Thoracic aorta (tissue), 2 donors: ENCODE measurements at regions not wholly inside any gene's neighbourhood (a gene's known extent, or its start where the extent isn't known, plus 50 kb on each side); places are given as distances from the start of the nearest gene placed in this dataset.

Experiments used
- ATAC-seq: fragments of 150-250 bp; one replicate; pipeline ENCODE4 v1.8.0; 2017; ENCODE audit warnings: low read depth; ENCODE audit not compliant: insufficient number of reproducible peaks, low FRiP score
- DNase-seq: peaks from one replicate; pipeline ENCODE4 v3.0.0-alpha.2; 2020; ENCODE audit warnings: low spot score
- H3K27ac ChIP-seq, 2 donors: fragments of 200-600 bp; sonication (generic); 1 replicate in 1 of 2; 2 replicates in 1 of 2; pipeline ENCODE4 v1.5.1; 2016; ENCODE audit warnings: mild to moderate bottlenecking in 2 of 2, moderate library complexity in 2 of 2
- H3K27me3 ChIP-seq: fragments of 200-600 bp; sonication (generic); replicated peaks from 2 replicates; pipeline ENCODE4 v1.6.0; 2016; ENCODE audit warnings: mild to moderate bottlenecking; ENCODE audit not compliant: insufficient read depth
- H3K36me3 ChIP-seq: fragments of 200-600 bp; sonication (generic); one replicate; pipeline ENCODE4 v1.5.1; 2016
- H3K4me1 ChIP-seq, 2 donors: fragments of 200-600 bp; sonication (generic); 1 replicate in 1 of 2; 2 replicates in 1 of 2; pipeline versions ENCODE4 v1.5.1 to v1.6.0; 2016; ENCODE audit warnings: low read depth in 2 of 2, mild to moderate bottlenecking in 1 of 2; ENCODE audit not compliant: control insufficient read depth in 1 of 2
- H3K4me3 ChIP-seq: fragments of 200-600 bp; sonication (generic); 2 replicates; pipeline ENCODE4 v1.5.1; 2016; ENCODE audit warnings: mild to moderate bottlenecking
- H3K9me3 ChIP-seq: fragments of 200-600 bp; sonication (generic); 2 replicates; pipeline ENCODE4 v1.5.1; 2016
- TF ChIP-seq, protein P1 (sequence below): fragments of 200-600 bp; sonication (generic); IDR thresholded peaks from one replicate; pipeline ENCODE4 v1.5.1; 2019; ENCODE audit warnings: antibody characterized with exemption

DNA sequence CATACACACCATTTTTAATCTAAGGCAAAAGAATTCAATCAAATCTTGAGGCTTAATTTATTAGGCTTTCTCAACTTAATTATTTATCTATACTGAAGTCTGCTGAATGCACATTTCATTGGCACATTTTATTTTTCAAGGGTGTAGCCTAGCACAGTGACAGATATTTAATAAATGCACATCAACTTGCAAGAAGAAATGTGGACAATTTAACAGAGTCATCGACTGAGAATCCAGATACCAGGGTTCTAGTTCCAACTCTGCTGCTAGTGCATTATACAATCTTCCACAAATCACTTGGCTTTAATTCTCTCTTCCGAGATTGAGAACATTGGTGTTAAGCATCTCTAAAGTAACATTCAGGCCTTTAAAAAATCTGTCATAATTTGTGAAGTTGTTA, 88.5 kb upstream of the RBBP8 start:
- Histone ChIP-seq H3K4me1 (no peaks in the 10 kb centered on the region), H3K27ac (no peak overlapping the region), H3K36me3 (no peaks in the 10 kb centered on the region), H3K27me3 (no peaks in the 10 kb centered on the region), H3K9me3 (no peaks in the 10 kb centered on the region), H3K4me3 (no peak overlapping the region)
- TF ChIP-seq, protein P1, sequence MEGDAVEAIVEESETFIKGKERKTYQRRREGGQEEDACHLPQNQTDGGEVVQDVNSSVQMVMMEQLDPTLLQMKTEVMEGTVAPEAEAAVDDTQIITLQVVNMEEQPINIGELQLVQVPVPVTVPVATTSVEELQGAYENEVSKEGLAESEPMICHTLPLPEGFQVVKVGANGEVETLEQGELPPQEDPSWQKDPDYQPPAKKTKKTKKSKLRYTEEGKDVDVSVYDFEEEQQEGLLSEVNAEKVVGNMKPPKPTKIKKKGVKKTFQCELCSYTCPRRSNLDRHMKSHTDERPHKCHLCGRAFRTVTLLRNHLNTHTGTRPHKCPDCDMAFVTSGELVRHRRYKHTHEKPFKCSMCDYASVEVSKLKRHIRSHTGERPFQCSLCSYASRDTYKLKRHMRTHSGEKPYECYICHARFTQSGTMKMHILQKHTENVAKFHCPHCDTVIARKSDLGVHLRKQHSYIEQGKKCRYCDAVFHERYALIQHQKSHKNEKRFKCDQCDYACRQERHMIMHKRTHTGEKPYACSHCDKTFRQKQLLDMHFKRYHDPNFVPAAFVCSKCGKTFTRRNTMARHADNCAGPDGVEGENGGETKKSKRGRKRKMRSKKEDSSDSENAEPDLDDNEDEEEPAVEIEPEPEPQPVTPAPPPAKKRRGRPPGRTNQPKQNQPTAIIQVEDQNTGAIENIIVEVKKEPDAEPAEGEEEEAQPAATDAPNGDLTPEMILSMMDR, result no peak
- ATAC-seq (no peak), DNase-seq (no peak)

DNA sequence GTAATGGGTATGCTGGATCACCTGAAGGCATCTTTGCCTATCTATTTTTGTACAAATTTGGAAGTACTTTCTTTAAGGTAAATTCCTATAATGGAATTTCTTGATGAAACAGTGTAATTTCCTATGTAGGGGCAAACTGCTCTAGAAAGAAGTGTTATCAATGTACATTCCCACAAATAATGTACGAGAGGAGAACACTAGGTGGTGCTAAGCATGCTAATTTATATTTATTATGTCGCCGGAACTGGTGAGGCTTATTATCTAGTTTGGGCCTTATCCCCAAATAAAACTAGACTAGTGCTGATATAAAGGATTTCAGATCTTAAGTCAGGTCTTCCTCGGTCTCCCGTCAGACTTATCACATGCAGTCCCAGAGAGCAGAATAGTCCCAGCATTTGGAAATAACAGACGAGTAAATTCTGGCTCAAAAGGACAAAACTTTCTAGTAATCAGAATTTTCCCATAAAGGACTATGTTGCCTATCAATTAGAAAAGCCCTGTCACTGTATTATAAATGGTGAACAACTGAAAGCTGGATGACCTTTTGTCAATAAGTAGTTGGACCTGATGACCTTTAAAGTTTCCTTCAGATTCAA, 86.9 kb upstream of the RBBP8 start:
- H3K36me3 ChIP-seq, result no peaks in the 10 kb centered on the region
- no peaks in the 10 kb centered on the region for H3K4me1 ChIP-seq
- no peak overlapping the region for H3K4me3 ChIP-seq
- DNase-seq, result no peak
- peak; percentile 8 for ATAC-seq
- H3K27me3 ChIP-seq, result no peaks in the 10 kb centered on the region
- no peak overlapping the region for H3K27ac ChIP-seq
- no peaks in the 10 kb centered on the region for H3K9me3 ChIP-seq
- TF ChIP-seq, protein P1, result no peak

DNA sequence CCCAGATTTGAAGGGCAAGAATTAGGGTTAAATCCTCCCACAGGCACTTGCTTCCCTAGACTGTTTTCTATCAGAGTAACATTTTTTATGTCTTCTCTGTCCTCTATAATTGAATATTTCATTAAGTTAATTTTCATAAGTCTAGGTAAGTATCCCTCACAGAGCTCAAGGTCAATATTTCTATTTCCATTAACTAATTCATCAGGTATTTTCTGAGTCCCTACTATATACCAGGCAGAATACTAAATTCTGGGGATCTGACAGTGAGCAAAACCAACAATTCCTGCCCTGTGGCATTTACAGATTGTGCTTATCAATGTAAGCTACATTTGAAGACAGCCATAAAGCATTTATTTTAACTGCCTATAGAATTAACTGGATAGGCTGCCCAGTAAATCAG, 86.4 kb upstream of the RBBP8 start:
- no peaks in the 10 kb centered on the region for H3K4me1 ChIP-seq
- H3K4me3 ChIP-seq, result no peak overlapping the region
- no peaks in the 10 kb centered on the region for H3K27me3 ChIP-seq
- H3K9me3 ChIP-seq, result no peaks in the 10 kb centered on the region
- H3K27ac ChIP-seq, result no peak overlapping the region
- TF ChIP-seq, protein P1, result no peak
- DNase-seq (no peak), ATAC-seq (no peak)
- no peaks in the 10 kb centered on the region for H3K36me3 ChIP-seq

DNA sequence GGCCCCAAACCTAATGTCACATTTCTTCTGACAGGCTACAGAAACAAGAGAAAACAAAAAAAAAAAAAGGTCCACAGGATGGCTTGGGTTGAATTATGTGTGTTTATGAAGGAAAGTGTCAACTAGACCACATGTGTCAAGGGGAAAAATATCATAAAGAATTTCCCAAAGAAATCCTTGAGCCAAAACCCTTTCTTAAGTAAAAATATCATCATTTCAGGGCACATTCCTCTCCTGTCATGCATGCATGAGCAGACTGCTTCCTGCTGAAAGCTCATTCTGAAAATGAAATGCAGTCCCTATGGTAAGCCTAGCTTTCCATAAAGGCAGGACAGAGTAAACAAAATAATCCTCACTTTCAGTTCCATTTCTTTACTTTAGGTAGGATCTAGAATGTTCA, 85.7 kb upstream of the RBBP8 start:
- TF ChIP-seq, protein P1, result no peak
- H3K27me3 ChIP-seq, result no peaks in the 10 kb centered on the region
- no peak overlapping the region for H3K4me3 ChIP-seq
- H3K36me3 ChIP-seq, result no peaks in the 10 kb centered on the region
- ATAC-seq (no peak), DNase-seq (no peak)
- H3K4me1 ChIP-seq, result no peaks in the 10 kb centered on the region
- no peak overlapping the region for H3K27ac ChIP-seq
- no peaks in the 10 kb centered on the region for H3K9me3 ChIP-seq

DNA sequence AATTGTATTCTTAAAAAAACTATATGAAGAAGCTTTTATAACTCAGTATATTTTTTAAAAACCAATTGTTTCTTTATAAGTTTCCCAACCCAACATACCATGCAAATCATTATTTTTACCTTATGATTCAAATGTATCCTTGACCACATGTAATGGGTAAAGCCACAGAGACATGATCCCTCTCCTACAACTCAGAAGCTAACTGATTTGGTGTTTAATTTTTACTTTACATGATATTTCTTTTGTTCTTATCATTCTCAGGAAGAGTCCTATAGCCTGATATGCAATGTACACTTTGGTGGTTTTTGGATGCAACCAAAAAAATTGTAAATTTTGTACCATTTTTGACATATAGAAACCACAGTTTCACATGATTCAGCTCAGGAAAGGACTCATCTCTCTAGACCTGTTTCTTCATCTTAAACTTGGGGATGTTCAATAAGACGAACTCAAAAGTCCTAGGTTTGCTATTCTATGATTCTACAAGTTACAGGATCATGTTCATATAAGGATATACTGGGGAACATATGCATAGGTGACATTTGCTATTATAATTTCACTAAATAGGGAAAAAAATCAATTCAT, 85.2 kb upstream of the RBBP8 start:
- ATAC-seq (no peak), DNase-seq (no peak)
- H3K27ac ChIP-seq, result no peak overlapping the region
- TF ChIP-seq, protein P1, result no peak
- no peaks in the 10 kb centered on the region for H3K27me3 ChIP-seq
- H3K4me3 ChIP-seq, result no peak overlapping the region
- H3K4me1 ChIP-seq, result no peaks in the 10 kb centered on the region
- H3K36me3 ChIP-seq, result no peaks in the 10 kb centered on the region
- no peaks in the 10 kb centered on the region for H3K9me3 ChIP-seq
